Neural crest cell (in vitro differentiated cells): ENCODE measurements at regions not wholly inside any gene's neighbourhood (a gene's known extent, or its start where the extent isn't known, plus 50 kb on each side); places are given as distances from the start of the nearest gene placed in this dataset.

Source experiments
- DNase-seq: peaks from one replicate; pipeline ENCODE4 v3.0.0; 2021; ENCODE audit warnings: low read depth, mixed read lengths, low spot score
- H3K27ac Mint-ChIP-seq: one replicate; pipeline ENCODE4 v1.8.0; 2021; ENCODE audit warnings: mild to moderate bottlenecking, mixed read lengths; ENCODE audit not compliant: unreplicated experiment
- H3K27me3 Mint-ChIP-seq: 2 replicates; pipeline ENCODE4 v1.8.0; 2021; ENCODE audit warnings: low read depth, mild to moderate bottlenecking, mixed read lengths
- H3K36me3 Mint-ChIP-seq: 2 replicates; pipeline ENCODE4 v1.8.0; 2021; ENCODE audit warnings: low read depth, mild to moderate bottlenecking, mixed read lengths
- H3K4me1 Mint-ChIP-seq: 2 replicates; pipeline ENCODE4 v1.8.0; 2021; ENCODE audit warnings: mixed read lengths
- H3K4me3 Mint-ChIP-seq: one replicate; pipeline ENCODE4 v1.8.0; 2021; ENCODE audit warnings: mild to moderate bottlenecking, mixed read lengths
- H3K9me3 Mint-ChIP-seq: 2 replicates; pipeline ENCODE4 v1.8.0; 2021; ENCODE audit warnings: mixed read lengths
- CTCF ChIP-seq: fragments of 200-600 bp; sonication (generic); conservative IDR thresholded peaks from 2 replicates; pipeline ENCODE4 v1.5.0; 2021; ENCODE audit warnings: antibody characterized with exemption, mild to moderate bottlenecking

GRCh38 chr4:149168645-149169044 lies 647.0 kb downstream of the IQCM start:
- no peak for TF ChIP-seq CTCF
- no peaks in the 10 kb centered on the region for H3K9me3 Mint-ChIP-seq
- DNase-seq = no peak
- no peak overlapping the region for H3K27ac Mint-ChIP-seq
- no peaks in the 10 kb centered on the region for H3K36me3 Mint-ChIP-seq
- H3K27me3 Mint-ChIP-seq = no peaks in the 10 kb centered on the region
- no peak overlapping the region for H3K4me3 Mint-ChIP-seq
- peaks cover 13% of the 10 kb centered on the region for H3K4me1 Mint-ChIP-seq

GRCh38 chr4:149166876-149167275 lies 648.8 kb downstream of the IQCM start:
- DNase-seq = no peak
- H3K4me3 Mint-ChIP-seq = no peak overlapping the region
- H3K27me3 Mint-ChIP-seq = no peaks in the 10 kb centered on the region
- H3K9me3 Mint-ChIP-seq = no peaks in the 10 kb centered on the region
- TF ChIP-seq CTCF = no peak
- H3K27ac Mint-ChIP-seq = no peak overlapping the region
- no peaks in the 10 kb centered on the region for H3K36me3 Mint-ChIP-seq
- peaks cover 13% of the 10 kb centered on the region for H3K4me1 Mint-ChIP-seq

- DNase-seq = no peak
- Mint-ChIP-seq H3K4me3 (no peak overlapping the region), H3K36me3 (no peaks in the 10 kb centered on the region), H3K27ac (no peak overlapping the region), H3K9me3 (no peaks in the 10 kb centered on the region), H3K27me3 (no peaks in the 10 kb centered on the region), H3K4me1 (peaks cover 13% of the 10 kb centered on the region)
- TF ChIP-seq CTCF = no peak
Measured at GRCh38 chr4:149166365-149166764, 649.3 kb downstream of the IQCM start.

GRCh38 chr4:149164282-149164681 lies 651.4 kb downstream of the IQCM start:
- Mint-ChIP-seq H3K4me1 (peaks cover 13% of the 10 kb centered on the region), H3K27ac (no peak overlapping the region), H3K9me3 (no peaks in the 10 kb centered on the region), H3K4me3 (no peak overlapping the region), H3K36me3 (no peaks in the 10 kb centered on the region), H3K27me3 (no peaks in the 10 kb centered on the region)
- no peak for DNase-seq
- no peak for TF ChIP-seq CTCF

- H3K36me3 Mint-ChIP-seq = no peaks in the 10 kb centered on the region
- no peak overlapping the region for H3K27ac Mint-ChIP-seq
- no peak for TF ChIP-seq CTCF
- H3K4me1 Mint-ChIP-seq = peaks cover 13% of the 10 kb centered on the region
- H3K4me3 Mint-ChIP-seq = no peak overlapping the region
- no peak for DNase-seq
- H3K9me3 Mint-ChIP-seq = peaks cover 4% of the 10 kb centered on the region
- H3K27me3 Mint-ChIP-seq = no peaks in the 10 kb centered on the region
Measured at GRCh38 chr4:149161247-149161646, 654.4 kb downstream of the IQCM start.

GRCh38 chr4:149160370-149160769 lies 655.3 kb downstream of the IQCM start:
- Mint-ChIP-seq H3K27me3 (no peaks in the 10 kb centered on the region), H3K36me3 (no peaks in the 10 kb centered on the region), H3K9me3 (peaks cover 7% of the 10 kb centered on the region), H3K4me3 (no peak overlapping the region), H3K27ac (no peak overlapping the region), H3K4me1 (peaks cover 13% of the 10 kb centered on the region)
- TF ChIP-seq CTCF = no peak
- DNase-seq = no peak
